ENCODE measurements at regions not wholly inside any gene's neighbourhood (a gene's known extent, or its start where the extent isn't known, plus 50 kb on each side); places are given as distances from the start of the nearest gene placed in this dataset.

- H3K79me2 ChIP-seq (ENCODE audit: control insufficient read depth, insufficient read depth, low read length), result no peaks in the 10 kb centered on the region
- H3K4me2 ChIP-seq (ENCODE audit: extremely low read depth, insufficient read depth, low read length), result no peak overlapping the region
- H3K36me3 ChIP-seq (ENCODE audit: control insufficient read depth, insufficient read depth, low read length), result no peaks in the 10 kb centered on the region
- no peaks in the 10 kb centered on the region for H3K9me3 ChIP-seq (ENCODE audit: control insufficient read depth, insufficient read depth, low read depth, low read length)
- no peak overlapping the region for H2AFZ ChIP-seq (ENCODE audit: low read length)
- H3K4me3 ChIP-seq (replicated peaks in 1 of 4; ENCODE audit: control extremely low read depth in 1 of 4, insufficient read depth in 1 of 4, low read depth in 3 of 4, low read length in 4 of 4), result no peak overlapping the region
- no peaks in the 10 kb centered on the region for H3K27me3 ChIP-seq (ENCODE audit: control insufficient read depth, insufficient read depth, low read length)
- H3K27ac ChIP-seq (ENCODE audit: insufficient read depth, low read length), result no peak overlapping the region
- TF ChIP-seq CTCF (conservative IDR thresholded peaks at IDR 0.05 in 1 of 2, IDR thresholded peaks at IDR 0.05 in 1 of 2; ENCODE audit: low read depth in 1 of 2, low read length in 2 of 2), result no peak
- no peak for TF ChIP-seq EZH2 (IDR thresholded peaks at IDR 0.05; ENCODE audit: low read length, missing control alignments)
- no peaks in the 10 kb centered on the region for H4K20me1 ChIP-seq (ENCODE audit: control insufficient read depth, extremely low read depth, insufficient read depth, low read length)
- no peak overlapping the region for H3K9ac ChIP-seq (ENCODE audit: insufficient read depth, low read length)
- H3K4me1 ChIP-seq (ENCODE audit: control insufficient read depth, extremely low read depth, insufficient read depth, low read length), result no peaks in the 10 kb centered on the region
- DNase-seq (ENCODE audit: low read depth in 2 of 2), result no peak
Observed at GRCh38 chr7:109752068-109752467, 1182.4 kb downstream of the DNAJB9 start.

GRCh38 chr7:109757713-109758112 is 1188.0 kb downstream of the DNAJB9 start:
- Histone ChIP-seq H3K4me3 (replicated peaks in 1 of 4; ENCODE audit: control extremely low read depth in 1 of 4, insufficient read depth in 1 of 4, low read depth in 3 of 4, low read length in 4 of 4) (no peak overlapping the region), H3K4me2 (ENCODE audit: extremely low read depth, insufficient read depth, low read length) (no peak overlapping the region), H3K79me2 (ENCODE audit: control insufficient read depth, insufficient read depth, low read length) (no peaks in the 10 kb centered on the region), H3K9ac (ENCODE audit: insufficient read depth, low read length) (no peak overlapping the region), H3K27me3 (ENCODE audit: control insufficient read depth, insufficient read depth, low read length) (no peaks in the 10 kb centered on the region), H3K36me3 (ENCODE audit: control insufficient read depth, insufficient read depth, low read length) (no peaks in the 10 kb centered on the region), H2AFZ (ENCODE audit: low read length) (no peak overlapping the region), H4K20me1 (ENCODE audit: control insufficient read depth, extremely low read depth, insufficient read depth, low read length) (no peaks in the 10 kb centered on the region), H3K27ac (ENCODE audit: insufficient read depth, low read length) (no peak overlapping the region), H3K9me3 (ENCODE audit: control insufficient read depth, insufficient read depth, low read depth, low read length) (no peaks in the 10 kb centered on the region), H3K4me1 (ENCODE audit: control insufficient read depth, extremely low read depth, insufficient read depth, low read length) (no peaks in the 10 kb centered on the region)
- DNase-seq (ENCODE audit: low read depth in 2 of 2), result no peak
- TF ChIP-seq CTCF (conservative IDR thresholded peaks at IDR 0.05 in 1 of 2, IDR thresholded peaks at IDR 0.05 in 1 of 2; ENCODE audit: low read depth in 1 of 2, low read length in 2 of 2), result no peak
- TF ChIP-seq EZH2 (IDR thresholded peaks at IDR 0.05; ENCODE audit: low read length, missing control alignments), result no peak

- Histone ChIP-seq H3K79me2 (ENCODE audit: control insufficient read depth, insufficient read depth, low read length) (no peaks in the 10 kb centered on the region), H3K27me3 (ENCODE audit: control insufficient read depth, insufficient read depth, low read length) (no peaks in the 10 kb centered on the region), H2AFZ (ENCODE audit: low read length) (no peak overlapping the region), H3K4me2 (ENCODE audit: extremely low read depth, insufficient read depth, low read length) (no peak overlapping the region), H3K9ac (ENCODE audit: insufficient read depth, low read length) (no peak overlapping the region), H3K4me3 (replicated peaks in 1 of 4; ENCODE audit: control extremely low read depth in 1 of 4, insufficient read depth in 1 of 4, low read depth in 3 of 4, low read length in 4 of 4) (no peak overlapping the region), H3K4me1 (ENCODE audit: control insufficient read depth, extremely low read depth, insufficient read depth, low read length) (no peaks in the 10 kb centered on the region), H3K27ac (ENCODE audit: insufficient read depth, low read length) (no peak overlapping the region), H4K20me1 (ENCODE audit: control insufficient read depth, extremely low read depth, insufficient read depth, low read length) (no peaks in the 10 kb centered on the region), H3K36me3 (ENCODE audit: control insufficient read depth, insufficient read depth, low read length) (no peaks in the 10 kb centered on the region), H3K9me3 (ENCODE audit: control insufficient read depth, insufficient read depth, low read depth, low read length) (no peaks in the 10 kb centered on the region)
- peak in 1 of 2 donors; percentile 3 for DNase-seq (ENCODE audit: low read depth in 2 of 2)
- TF ChIP-seq CTCF (conservative IDR thresholded peaks at IDR 0.05 in 1 of 2, IDR thresholded peaks at IDR 0.05 in 1 of 2; ENCODE audit: low read depth in 1 of 2, low read length in 2 of 2) (no peak), EZH2 (IDR thresholded peaks at IDR 0.05; ENCODE audit: low read length, missing control alignments) (no peak)
Observed at GRCh38 chr7:109763611-109764010, 1193.9 kb downstream of the DNAJB9 start.

Measured in fibroblast of lung (primary cell).